ENCODE measurements at regions not wholly inside any gene's neighbourhood (a gene's known extent, or its start where the extent isn't known, plus 50 kb on each side); places are given as distances from the start of the nearest gene placed in this dataset.

- DNase-seq (ENCODE audit: low read depth): no peak
Measured at GRCh38 chr4:12324965-12325364, 896.3 kb upstream of the HS3ST1 start.

- no peak for DNase-seq (ENCODE audit: low read depth)
Measured at GRCh38 chr4:12319765-12320164, 891.1 kb upstream of the HS3ST1 start.

- no peak for DNase-seq (ENCODE audit: low read depth)
Measured at GRCh38 chr4:12304905-12305304, 876.2 kb upstream of the HS3ST1 start.

GRCh38 chr4:12296366-12296765 is 867.7 kb upstream of the HS3ST1 start:
- no peak for DNase-seq (ENCODE audit: low read depth)

GRCh38 chr4:12293906-12294525 is 865.3 kb upstream of the HS3ST1 start:
- DNase-seq (ENCODE audit: low read depth): no peak

- no peak for DNase-seq (ENCODE audit: low read depth)
Measured at GRCh38 chr4:12286351-12286750, 857.7 kb upstream of the HS3ST1 start.

GRCh38 chr4:12270546-12270945 is 841.9 kb upstream of the HS3ST1 start:
- DNase-seq (ENCODE audit: low read depth): no peak

- no peak for DNase-seq (ENCODE audit: low read depth)
Measured at GRCh38 chr4:12265554-12265953, 836.9 kb upstream of the HS3ST1 start.

GRCh38 chr4:12260453-12260852 is 831.8 kb upstream of the HS3ST1 start:
- DNase-seq (ENCODE audit: low read depth): no peak

GRCh38 chr4:12244973-12245372 is 816.3 kb upstream of the HS3ST1 start:
- DNase-seq (ENCODE audit: low read depth): no peak

- DNase-seq (ENCODE audit: low read depth): no peak
Measured at GRCh38 chr4:12242354-12242753, 813.7 kb upstream of the HS3ST1 start.

GRCh38 chr4:12239897-12240636 is 811.4 kb upstream of the HS3ST1 start:
- DNase-seq (ENCODE audit: low read depth): no peak

- DNase-seq (ENCODE audit: low read depth): no peak
Measured at GRCh38 chr4:12231098-12231497, 802.4 kb upstream of the HS3ST1 start.

GRCh38 chr4:12221031-12221430 is 792.3 kb upstream of the HS3ST1 start:
- no peak for DNase-seq (ENCODE audit: low read depth)

GRCh38 chr4:12211636-12212035 is 782.9 kb upstream of the HS3ST1 start:
- DNase-seq (ENCODE audit: low read depth): no peak

GRCh38 chr4:12207396-12207795 is 778.7 kb upstream of the HS3ST1 start:
- no peak for DNase-seq (ENCODE audit: low read depth)

- DNase-seq (ENCODE audit: low read depth): no peak
Measured at GRCh38 chr4:12206091-12206490, 777.4 kb upstream of the HS3ST1 start.

GRCh38 chr4:12203945-12204344 is 775.3 kb upstream of the HS3ST1 start:
- no peak for DNase-seq (ENCODE audit: low read depth)

GRCh38 chr4:12200226-12200625 is 771.5 kb upstream of the HS3ST1 start:
- no peak for DNase-seq (ENCODE audit: low read depth)

- DNase-seq (ENCODE audit: low read depth): no peak
Measured at GRCh38 chr4:12186526-12186925, 757.8 kb upstream of the HS3ST1 start.

- DNase-seq (ENCODE audit: low read depth): no peak
Measured at GRCh38 chr4:12178614-12179610, 750.2 kb upstream of the HS3ST1 start.

GRCh38 chr4:12177416-12177815 is 748.7 kb upstream of the HS3ST1 start:
- no peak for DNase-seq (ENCODE audit: low read depth)

- DNase-seq (ENCODE audit: low read depth): no peak
Measured at GRCh38 chr4:12173496-12173895, 744.8 kb upstream of the HS3ST1 start.
